ENCODE measurements at regions not wholly inside any gene's neighbourhood (a gene's known extent, or its start where the extent isn't known, plus 50 kb on each side); places are given as distances from the start of the nearest gene placed in this dataset.

DNA sequence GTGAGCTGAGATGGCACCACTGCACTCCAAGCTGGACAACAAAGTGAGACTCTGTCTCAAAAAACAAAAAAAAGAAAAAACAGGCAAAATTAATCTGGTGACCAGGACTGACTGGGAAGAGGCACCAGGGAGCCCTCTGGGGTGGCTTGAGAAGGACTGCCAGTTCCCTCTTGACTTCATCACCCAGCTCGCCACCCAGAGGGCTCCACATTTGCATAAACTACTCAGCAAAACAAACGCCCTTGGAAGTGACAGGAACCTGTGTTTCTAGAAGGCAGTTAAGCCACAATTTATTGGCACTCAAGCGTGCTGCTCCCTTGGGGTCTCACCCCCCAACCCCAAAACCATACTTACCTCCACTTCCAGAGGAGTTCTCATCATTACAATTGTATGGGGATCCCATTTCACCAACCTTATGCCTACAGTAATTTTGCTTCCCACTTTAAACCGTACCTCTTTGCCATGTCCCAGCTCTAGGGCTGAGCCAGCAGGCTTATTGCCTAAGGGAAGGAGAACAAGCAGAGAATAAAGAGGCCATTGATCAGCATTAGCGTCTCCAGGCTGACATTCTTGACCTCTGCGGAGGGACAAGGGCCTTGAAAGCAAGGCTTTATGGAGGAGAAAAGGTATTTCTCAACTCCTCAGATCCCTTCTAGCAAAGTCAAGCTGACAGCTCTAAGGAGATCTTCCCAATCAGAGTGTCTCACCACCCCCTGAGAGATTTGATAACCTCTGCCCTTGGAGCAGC, 357.4 kb downstream of the SHQ1 start:
- no peak for DNase-seq (ENCODE audit: low spot score)
- Mint-ChIP-seq H3K4me3 (no peak overlapping the region), H3K36me3 (ENCODE audit: low read depth) (peaks cover 3% of the 10 kb centered on the region), H3K27me3 (ENCODE audit: insufficient read depth) (peaks cover 2% of the 10 kb centered on the region), H3K9me3 (peaks cover 14% of the 10 kb centered on the region), H3K27ac (peak overlapping the region; percentile 40), H3K4me1 (ENCODE audit: low read depth) (peaks cover 30% of the 10 kb centered on the region)
- intact Hi-C loops (cut with micrococcal nuclease) = no loop called here

DNA sequence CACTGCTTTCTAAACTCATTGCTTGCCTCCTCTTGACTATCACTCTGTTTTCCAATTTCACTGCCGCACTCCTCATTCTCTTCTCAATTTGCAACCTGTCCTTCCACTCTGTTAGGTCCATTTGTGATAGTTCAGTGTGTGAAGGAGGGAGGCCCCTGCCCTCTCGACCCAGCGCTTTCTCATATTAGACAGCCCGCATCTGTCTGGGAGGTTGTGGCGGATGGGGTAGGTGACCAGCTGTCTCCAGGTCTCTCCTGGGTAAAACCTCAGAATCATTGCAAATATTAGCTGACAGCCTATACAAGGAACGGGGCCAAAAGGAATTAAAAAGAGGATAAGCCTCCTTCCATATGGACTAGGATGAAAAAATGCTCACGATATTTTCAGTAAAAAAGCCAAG, 358.3 kb downstream of the SHQ1 start:
- DNase-seq (ENCODE audit: low spot score) = no peak
- intact Hi-C loops (cut with micrococcal nuclease) = no loop called here
- Mint-ChIP-seq H3K4me3 (no peak overlapping the region), H3K4me1 (ENCODE audit: low read depth) (peaks cover 40% of the 10 kb centered on the region), H3K9me3 (peaks cover 19% of the 10 kb centered on the region), H3K36me3 (ENCODE audit: low read depth) (peaks cover 8% of the 10 kb centered on the region), H3K27me3 (ENCODE audit: insufficient read depth) (peaks cover 2% of the 10 kb centered on the region), H3K27ac (peak overlapping the region; percentile 64)

GRCh38 chr3:72488738-72489035, 359.6 kb downstream of the SHQ1 start:
- Mint-ChIP-seq H3K36me3 (ENCODE audit: low read depth) (peaks cover 8% of the 10 kb centered on the region), H3K27ac (peak overlapping the region; percentile 52), H3K4me1 (ENCODE audit: low read depth) (peaks cover 49% of the 10 kb centered on the region), H3K4me3 (no peak overlapping the region), H3K27me3 (ENCODE audit: insufficient read depth) (peaks cover 2% of the 10 kb centered on the region), H3K9me3 (peaks cover 15% of the 10 kb centered on the region)
- DNase-seq (ENCODE audit: low spot score) = no peak
- intact Hi-C loops (cut with micrococcal nuclease) = no loop called here

GRCh38 chr3:72487946-72488737, 360.1 kb downstream of the SHQ1 start:
- Mint-ChIP-seq H3K4me1 (ENCODE audit: low read depth) (peaks cover 53% of the 10 kb centered on the region), H3K36me3 (ENCODE audit: low read depth) (peaks cover 5% of the 10 kb centered on the region), H3K9me3 (peaks cover 11% of the 10 kb centered on the region), H3K27ac (peak overlapping the region; percentile 95), H3K4me3 (peak overlapping the region; percentile 75), H3K27me3 (ENCODE audit: insufficient read depth) (peaks cover 2% of the 10 kb centered on the region)
- DNase-seq (ENCODE audit: low spot score) = no peak
- intact Hi-C loops (cut with micrococcal nuclease) = loop anchor here (1.0 kb wide), 2 partner anchors 33 to 141 kb away; no protein-coding TSS in a partner anchor

- Mint-ChIP-seq H3K36me3 (ENCODE audit: low read depth) (peaks cover 7% of the 10 kb centered on the region), H3K27ac (peak overlapping the region; percentile 95), H3K4me1 (ENCODE audit: low read depth) (peaks cover 62% of the 10 kb centered on the region), H3K27me3 (ENCODE audit: insufficient read depth) (peaks cover 2% of the 10 kb centered on the region), H3K9me3 (peaks cover 11% of the 10 kb centered on the region), H3K4me3 (peak overlapping the region; percentile 27)
- no peak for DNase-seq (ENCODE audit: low spot score)
- intact Hi-C loops (cut with micrococcal nuclease) = loop anchor here (1.0 kb wide), 2 partner anchors 34 to 142 kb away; no protein-coding TSS in a partner anchor
Measured at GRCh38 chr3:72487078-72487765, 361.0 kb downstream of the SHQ1 start.

- no peak for DNase-seq (ENCODE audit: low spot score)
- peaks cover 7% of the 10 kb centered on the region for H3K36me3 Mint-ChIP-seq (ENCODE audit: low read depth)
- peak overlapping the region; percentile 37 for H3K4me3 Mint-ChIP-seq
- peaks cover 11% of the 10 kb centered on the region for H3K9me3 Mint-ChIP-seq
- intact Hi-C loops (cut with micrococcal nuclease) = no loop called here
- peak overlapping the region; percentile 79 for H3K27ac Mint-ChIP-seq
- peaks cover 76% of the 10 kb centered on the region for H3K4me1 Mint-ChIP-seq (ENCODE audit: low read depth)
- H3K27me3 Mint-ChIP-seq (ENCODE audit: insufficient read depth) = peaks cover 2% of the 10 kb centered on the region
Measured at GRCh38 chr3:72485641-72486040, 362.6 kb downstream of the SHQ1 start.

GRCh38 chr3:72483554-72484104, 364.6 kb downstream of the SHQ1 start:
- intact Hi-C loops (cut with micrococcal nuclease) = loop anchor here (1.0 to 2.0 kb wide), 9 partner anchors 8 to 501 kb away; no protein-coding TSS in a partner anchor
- no peak for DNase-seq (ENCODE audit: low spot score)
- Mint-ChIP-seq H3K4me1 (ENCODE audit: low read depth) (peaks cover 82% of the 10 kb centered on the region), H3K9me3 (peaks cover 16% of the 10 kb centered on the region), H3K4me3 (no peak overlapping the region), H3K36me3 (ENCODE audit: low read depth) (peaks cover 12% of the 10 kb centered on the region), H3K27ac (peak overlapping the region; percentile 94), H3K27me3 (ENCODE audit: insufficient read depth) (no peaks in the 10 kb centered on the region)

DNA sequence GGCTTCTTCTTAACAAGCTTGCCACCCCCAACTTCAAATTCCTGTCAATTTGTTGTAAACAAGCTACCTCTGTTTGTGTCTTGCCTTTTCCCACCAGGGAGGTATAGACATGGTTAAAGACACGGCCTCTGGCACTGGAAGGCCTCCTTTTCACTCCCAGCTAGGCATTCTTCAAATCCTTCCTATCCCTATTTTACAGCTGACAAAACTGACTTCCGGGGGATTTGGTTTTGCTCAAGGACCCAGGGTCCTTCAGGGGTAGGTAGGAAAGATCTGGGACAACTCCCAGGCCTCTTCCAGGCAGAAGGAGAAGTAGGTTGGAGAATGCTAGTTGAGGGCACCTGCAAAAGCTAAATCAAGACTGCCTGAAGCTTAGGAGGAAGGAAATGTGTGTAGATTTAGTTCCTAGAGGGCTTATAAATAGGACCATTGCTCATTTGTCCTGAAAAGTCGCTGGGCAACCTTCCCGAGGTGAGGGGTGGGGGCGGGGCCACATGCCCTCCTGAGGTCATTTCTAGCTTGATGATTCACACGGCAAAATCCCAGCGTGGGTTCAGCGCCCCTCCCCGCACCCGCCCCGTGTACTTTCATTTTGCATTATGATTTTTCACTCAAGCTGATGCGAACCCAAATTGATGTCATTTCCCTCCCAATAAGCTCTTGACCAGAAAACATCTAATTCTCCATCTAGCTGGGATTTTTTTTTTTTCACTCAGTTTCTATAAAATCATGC, 365.5 kb downstream of the SHQ1 start:
- Mint-ChIP-seq H3K4me3 (peak overlapping the region; percentile 68), H3K27me3 (ENCODE audit: insufficient read depth) (no peaks in the 10 kb centered on the region), H3K27ac (peak overlapping the region; percentile 94), H3K36me3 (ENCODE audit: low read depth) (peaks cover 12% of the 10 kb centered on the region), H3K4me1 (ENCODE audit: low read depth) (peaks cover 73% of the 10 kb centered on the region), H3K9me3 (peaks cover 16% of the 10 kb centered on the region)
- intact Hi-C loops (cut with micrococcal nuclease) = loop anchor here (1.0 to 2.0 kb wide), 9 partner anchors 7 to 500 kb away; no protein-coding TSS in a partner anchor
- peak; percentile 47 for DNase-seq (ENCODE audit: low spot score)

- peaks cover 70% of the 10 kb centered on the region for H3K4me1 Mint-ChIP-seq (ENCODE audit: low read depth)
Measured at GRCh38 chr3:72481542-72481941, 366.7 kb downstream of the SHQ1 start.

DNA sequence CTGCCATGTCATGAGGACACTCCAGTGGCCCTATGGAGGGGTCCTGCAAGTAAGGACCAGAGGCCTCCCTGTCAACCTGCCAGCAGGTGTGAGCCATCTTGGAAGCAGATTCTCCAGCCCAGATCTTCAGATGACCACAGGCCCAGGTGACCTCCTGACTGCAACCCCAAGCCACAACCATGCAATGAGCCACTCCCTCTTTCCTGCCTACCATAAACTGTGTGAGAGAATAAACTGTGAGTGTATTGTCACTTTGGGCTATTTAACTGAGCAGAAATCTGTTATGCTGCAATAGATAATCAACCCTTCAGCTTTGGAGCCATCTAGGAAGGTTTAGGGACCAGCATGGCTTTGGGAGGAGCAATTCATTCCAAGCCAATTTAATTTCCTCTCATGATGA, 367.9 kb downstream of the SHQ1 start:
- DNase-seq (ENCODE audit: low spot score) = no peak
- H3K9me3 Mint-ChIP-seq = peaks cover 10% of the 10 kb centered on the region

More at GRCh38 chr3:72481542-72481941, 366.7 kb downstream of the SHQ1 start:
- intact Hi-C loops (cut with micrococcal nuclease) = loop anchor here (1.0 kb wide), 1 partner anchor 242 kb away; no protein-coding TSS in a partner anchor
- H3K9me3 Mint-ChIP-seq = peaks cover 16% of the 10 kb centered on the region
- peaks cover 12% of the 10 kb centered on the region for H3K36me3 Mint-ChIP-seq (ENCODE audit: low read depth)
- peak overlapping the region; percentile 75 for H3K27ac Mint-ChIP-seq
- H3K27me3 Mint-ChIP-seq (ENCODE audit: insufficient read depth) = no peaks in the 10 kb centered on the region
- no peak for DNase-seq (ENCODE audit: low spot score)
- H3K4me3 Mint-ChIP-seq = peak overlapping the region; percentile 5

GRCh38 chr3:72479651-72480215, 368.5 kb downstream of the SHQ1 start:
- Mint-ChIP-seq H3K4me1 (ENCODE audit: low read depth) (peaks cover 59% of the 10 kb centered on the region), H3K27me3 (ENCODE audit: insufficient read depth) (no peaks in the 10 kb centered on the region), H3K4me3 (no peak overlapping the region), H3K36me3 (ENCODE audit: low read depth) (peaks cover 6% of the 10 kb centered on the region), H3K27ac (peak overlapping the region; percentile 75), H3K9me3 (peaks cover 7% of the 10 kb centered on the region)
- intact Hi-C loops (cut with micrococcal nuclease) = no loop called here
- DNase-seq (ENCODE audit: low spot score) = no peak

More for the DNA sequence above, 367.9 kb downstream of the SHQ1 start:
- Mint-ChIP-seq H3K4me1 (ENCODE audit: low read depth) (peaks cover 61% of the 10 kb centered on the region), H3K4me3 (no peak overlapping the region), H3K27me3 (ENCODE audit: insufficient read depth) (no peaks in the 10 kb centered on the region), H3K27ac (peak overlapping the region; percentile 75), H3K36me3 (ENCODE audit: low read depth) (peaks cover 8% of the 10 kb centered on the region)
- intact Hi-C loops (cut with micrococcal nuclease) = no loop called here

GRCh38 chr3:72476139-72476483, 372.1 kb downstream of the SHQ1 start:
- no peak for DNase-seq (ENCODE audit: low spot score)
- H3K27ac Mint-ChIP-seq = no peak overlapping the region
- peaks cover 7% of the 10 kb centered on the region for H3K36me3 Mint-ChIP-seq (ENCODE audit: low read depth)
- intact Hi-C loops (cut with micrococcal nuclease) = no loop called here
- H3K4me1 Mint-ChIP-seq (ENCODE audit: low read depth) = peaks cover 44% of the 10 kb centered on the region
- H3K4me3 Mint-ChIP-seq = no peak overlapping the region
- no peaks in the 10 kb centered on the region for H3K27me3 Mint-ChIP-seq (ENCODE audit: insufficient read depth)
- H3K9me3 Mint-ChIP-seq = peaks cover 8% of the 10 kb centered on the region

All from activated T-helper 1 cell treated with anti-CD3 and anti-CD28 coated beads, Interleukin-12 subunit alpha, Interleukin-12 subunit beta, Interleukin-2, Interleukin-4 antibody, amounts not matched to agents 30 ng/mL and 10 ng/mL and 1 ng/mL, durations not matched to agents 14 hours and 24 hours and 36 hours (primary cell).